ENCODE measurements at regions not wholly inside any gene's neighbourhood (a gene's known extent, or its start where the extent isn't known, plus 50 kb on each side); places are given as distances from the start of the nearest gene placed in this dataset.

DNA sequence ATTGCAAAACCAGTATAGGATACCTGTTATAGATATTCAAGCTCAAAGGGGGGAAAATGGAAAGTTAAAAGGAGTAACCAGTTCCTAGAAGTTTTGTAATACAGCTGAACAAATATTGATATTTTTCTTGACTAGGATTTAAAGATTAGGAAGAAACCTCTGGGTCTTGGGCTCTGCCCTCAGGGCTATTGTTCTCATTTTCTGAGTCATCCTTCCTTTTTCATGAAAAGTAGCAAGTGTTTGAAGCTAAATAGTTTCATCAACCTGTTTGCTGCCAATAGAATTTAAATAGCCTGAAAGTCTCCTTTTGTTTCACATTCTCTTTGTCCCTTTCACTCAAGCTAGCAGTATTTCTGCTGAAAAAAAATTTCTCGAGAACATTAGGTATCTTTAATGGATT is 1061.1 kb upstream of the GHITM start:
- TF ChIP-seq, protein P1, sequence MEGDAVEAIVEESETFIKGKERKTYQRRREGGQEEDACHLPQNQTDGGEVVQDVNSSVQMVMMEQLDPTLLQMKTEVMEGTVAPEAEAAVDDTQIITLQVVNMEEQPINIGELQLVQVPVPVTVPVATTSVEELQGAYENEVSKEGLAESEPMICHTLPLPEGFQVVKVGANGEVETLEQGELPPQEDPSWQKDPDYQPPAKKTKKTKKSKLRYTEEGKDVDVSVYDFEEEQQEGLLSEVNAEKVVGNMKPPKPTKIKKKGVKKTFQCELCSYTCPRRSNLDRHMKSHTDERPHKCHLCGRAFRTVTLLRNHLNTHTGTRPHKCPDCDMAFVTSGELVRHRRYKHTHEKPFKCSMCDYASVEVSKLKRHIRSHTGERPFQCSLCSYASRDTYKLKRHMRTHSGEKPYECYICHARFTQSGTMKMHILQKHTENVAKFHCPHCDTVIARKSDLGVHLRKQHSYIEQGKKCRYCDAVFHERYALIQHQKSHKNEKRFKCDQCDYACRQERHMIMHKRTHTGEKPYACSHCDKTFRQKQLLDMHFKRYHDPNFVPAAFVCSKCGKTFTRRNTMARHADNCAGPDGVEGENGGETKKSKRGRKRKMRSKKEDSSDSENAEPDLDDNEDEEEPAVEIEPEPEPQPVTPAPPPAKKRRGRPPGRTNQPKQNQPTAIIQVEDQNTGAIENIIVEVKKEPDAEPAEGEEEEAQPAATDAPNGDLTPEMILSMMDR (IDR thresholded peaks at IDR 0.05), result no peak
- TF ChIP-seq POLR2A (IDR thresholded peaks at IDR 0.05), result no peak
